ENCODE measurements at regions not wholly inside any gene's neighbourhood (a gene's known extent, or its start where the extent isn't known, plus 50 kb on each side); places are given as distances from the start of the nearest gene placed in this dataset.

DNA sequence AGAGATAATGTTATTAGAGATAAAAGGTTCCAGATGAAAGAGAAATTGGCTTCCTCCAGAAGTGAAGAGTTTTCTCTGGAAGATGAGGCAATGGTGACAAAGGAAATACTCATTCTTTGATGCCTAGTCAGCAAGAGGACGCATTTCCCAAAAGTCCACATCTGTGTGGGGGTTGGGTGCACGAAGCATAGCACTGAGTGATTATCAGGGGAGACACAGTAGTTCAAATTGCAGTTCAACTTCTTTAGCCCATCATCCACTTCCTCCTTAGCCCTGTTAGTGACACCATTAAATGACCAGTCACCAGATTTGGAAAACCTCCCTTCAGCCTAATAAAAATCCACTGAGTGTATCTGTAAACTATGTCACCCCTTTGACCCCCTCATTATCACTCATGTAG, 80.9 kb upstream of the PHLPP1 start:
- TF ChIP-seq, protein P1, sequence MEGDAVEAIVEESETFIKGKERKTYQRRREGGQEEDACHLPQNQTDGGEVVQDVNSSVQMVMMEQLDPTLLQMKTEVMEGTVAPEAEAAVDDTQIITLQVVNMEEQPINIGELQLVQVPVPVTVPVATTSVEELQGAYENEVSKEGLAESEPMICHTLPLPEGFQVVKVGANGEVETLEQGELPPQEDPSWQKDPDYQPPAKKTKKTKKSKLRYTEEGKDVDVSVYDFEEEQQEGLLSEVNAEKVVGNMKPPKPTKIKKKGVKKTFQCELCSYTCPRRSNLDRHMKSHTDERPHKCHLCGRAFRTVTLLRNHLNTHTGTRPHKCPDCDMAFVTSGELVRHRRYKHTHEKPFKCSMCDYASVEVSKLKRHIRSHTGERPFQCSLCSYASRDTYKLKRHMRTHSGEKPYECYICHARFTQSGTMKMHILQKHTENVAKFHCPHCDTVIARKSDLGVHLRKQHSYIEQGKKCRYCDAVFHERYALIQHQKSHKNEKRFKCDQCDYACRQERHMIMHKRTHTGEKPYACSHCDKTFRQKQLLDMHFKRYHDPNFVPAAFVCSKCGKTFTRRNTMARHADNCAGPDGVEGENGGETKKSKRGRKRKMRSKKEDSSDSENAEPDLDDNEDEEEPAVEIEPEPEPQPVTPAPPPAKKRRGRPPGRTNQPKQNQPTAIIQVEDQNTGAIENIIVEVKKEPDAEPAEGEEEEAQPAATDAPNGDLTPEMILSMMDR (IDR thresholded peaks at IDR 0.05; ENCODE audit: low read depth, low read length, poor library complexity, severe bottlenecking): no peak
- TF ChIP-seq EZH2phosphoT487 (IDR thresholded peaks at IDR 0.05; ENCODE audit: borderline replicate concordance, low read length): no peak
- Histone ChIP-seq H3K4me2 (ENCODE audit: low read length) (no peak overlapping the region), H3K4me1 (ENCODE audit: control insufficient read depth, low read length) (peaks cover 12% of the 10 kb centered on the region), H3K9me3 (ENCODE audit: control insufficient read depth, insufficient read depth, low read length) (no peaks in the 10 kb centered on the region), H3F3A (ENCODE audit: control insufficient read depth, insufficient read depth) (no peaks in the 10 kb centered on the region), H3K36me3 (ENCODE audit: control insufficient read depth, low read length) (no peaks in the 10 kb centered on the region), H3K27ac (ENCODE audit: low read depth, low read length) (no peak overlapping the region), H4K20me1 (ENCODE audit: control insufficient read depth, insufficient read depth, low read depth, low read length) (no peaks in the 10 kb centered on the region), H3K79me2 (ENCODE audit: control insufficient read depth, low read length) (no peaks in the 10 kb centered on the region), H3K9me2 (replicated peaks; ENCODE audit: control insufficient read depth, low read length) (no peaks in the 10 kb centered on the region), H3K27me3 (ENCODE audit: control insufficient read depth, low read length) (no peaks in the 10 kb centered on the region), H3K4me3 (ENCODE audit: low read length) (no peak overlapping the region)

DNA sequence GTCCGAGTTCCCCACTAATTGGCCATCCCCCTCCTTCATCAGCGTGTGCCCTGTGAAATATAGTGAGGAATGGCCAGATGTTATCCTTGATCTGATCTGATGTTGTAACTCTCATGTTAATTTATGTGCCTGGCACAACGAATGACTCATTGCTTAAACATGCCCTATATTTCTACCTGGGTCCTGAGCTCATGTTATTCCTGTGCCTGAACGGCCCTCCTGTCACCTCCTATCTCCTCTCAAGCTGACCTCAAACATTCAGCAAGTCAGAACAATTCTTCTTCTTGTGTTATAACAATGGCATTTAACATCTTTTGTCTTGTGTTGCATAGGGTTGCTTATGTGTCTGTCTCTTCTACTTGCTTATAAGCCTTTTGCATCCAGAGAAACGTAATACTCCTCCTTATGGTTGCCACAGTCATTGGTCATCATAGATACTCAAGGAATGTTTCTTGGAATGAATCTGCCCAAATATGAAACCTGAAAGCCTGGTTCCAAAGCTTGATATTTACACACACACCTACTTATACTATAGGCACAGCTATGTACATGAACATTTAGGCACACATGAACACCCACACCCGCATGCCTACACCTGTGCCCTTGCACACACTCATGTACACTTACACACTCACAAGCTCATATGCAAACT, 80.2 kb upstream of the PHLPP1 start:
- Histone ChIP-seq H3K4me3 (ENCODE audit: low read length) (no peak overlapping the region), H3K27ac (ENCODE audit: low read depth, low read length) (no peak overlapping the region), H3K79me2 (ENCODE audit: control insufficient read depth, low read length) (no peaks in the 10 kb centered on the region), H3K36me3 (ENCODE audit: control insufficient read depth, low read length) (no peaks in the 10 kb centered on the region), H3K4me1 (ENCODE audit: control insufficient read depth, low read length) (peaks cover 12% of the 10 kb centered on the region), H3K9me3 (ENCODE audit: control insufficient read depth, insufficient read depth, low read length) (no peaks in the 10 kb centered on the region), H3K4me2 (ENCODE audit: low read length) (no peak overlapping the region), H3K27me3 (ENCODE audit: control insufficient read depth, low read length) (no peaks in the 10 kb centered on the region), H4K20me1 (ENCODE audit: control insufficient read depth, insufficient read depth, low read depth, low read length) (no peaks in the 10 kb centered on the region), H3F3A (ENCODE audit: control insufficient read depth, insufficient read depth) (no peaks in the 10 kb centered on the region), H3K9me2 (replicated peaks; ENCODE audit: control insufficient read depth, low read length) (no peaks in the 10 kb centered on the region)
- TF ChIP-seq, protein P1 (IDR thresholded peaks at IDR 0.05; ENCODE audit: low read depth, low read length, poor library complexity, severe bottlenecking): no peak
- no peak for TF ChIP-seq EZH2phosphoT487 (IDR thresholded peaks at IDR 0.05; ENCODE audit: borderline replicate concordance, low read length)

DNA sequence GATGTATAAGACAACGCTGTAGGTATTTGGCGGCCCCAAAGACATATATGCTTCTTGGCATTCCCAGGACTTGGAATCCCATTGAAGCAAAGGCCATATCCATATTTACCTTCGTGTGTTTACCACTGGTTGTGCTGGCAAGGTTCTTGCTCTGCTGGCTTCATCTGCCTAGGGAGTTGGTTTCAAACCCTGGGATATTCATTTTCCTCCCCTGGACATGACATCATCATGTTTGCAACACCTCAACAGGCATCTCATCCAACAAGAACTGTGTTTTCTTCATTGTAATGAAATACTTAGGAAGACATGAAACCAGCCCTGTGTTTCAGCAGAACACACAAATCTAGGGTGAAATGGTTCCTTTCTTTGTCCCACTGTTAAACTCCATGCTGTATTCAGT, 77.9 kb upstream of the PHLPP1 start:
- Histone ChIP-seq H3K4me3 (ENCODE audit: low read length) (no peak overlapping the region), H3K79me2 (ENCODE audit: control insufficient read depth, low read length) (no peaks in the 10 kb centered on the region), H3K36me3 (ENCODE audit: control insufficient read depth, low read length) (no peaks in the 10 kb centered on the region), H3K9me3 (ENCODE audit: control insufficient read depth, insufficient read depth, low read length) (no peaks in the 10 kb centered on the region), H4K20me1 (ENCODE audit: control insufficient read depth, insufficient read depth, low read depth, low read length) (no peaks in the 10 kb centered on the region), H3K4me1 (ENCODE audit: control insufficient read depth, low read length) (peaks cover 12% of the 10 kb centered on the region), H3K9me2 (replicated peaks; ENCODE audit: control insufficient read depth, low read length) (no peaks in the 10 kb centered on the region), H3F3A (ENCODE audit: control insufficient read depth, insufficient read depth) (no peaks in the 10 kb centered on the region), H3K4me2 (ENCODE audit: low read length) (no peak overlapping the region), H3K27ac (ENCODE audit: low read depth, low read length) (no peak overlapping the region), H3K27me3 (ENCODE audit: control insufficient read depth, low read length) (no peaks in the 10 kb centered on the region)
- no peak for TF ChIP-seq EZH2phosphoT487 (IDR thresholded peaks at IDR 0.05; ENCODE audit: borderline replicate concordance, low read length)
- TF ChIP-seq, protein P1 (IDR thresholded peaks at IDR 0.05; ENCODE audit: low read depth, low read length, poor library complexity, severe bottlenecking): no peak

Measured in DOHH2 (cell line).